ENCODE measurements at regions not wholly inside any gene's neighbourhood (a gene's known extent, or its start where the extent isn't known, plus 50 kb on each side); places are given as distances from the start of the nearest gene placed in this dataset.
"Not testable (repeated sequence)": the region's sequence is repeated elsewhere in the genome, so short reads cannot be mapped to it uniquely, and the experiment has no call there.

DNA sequence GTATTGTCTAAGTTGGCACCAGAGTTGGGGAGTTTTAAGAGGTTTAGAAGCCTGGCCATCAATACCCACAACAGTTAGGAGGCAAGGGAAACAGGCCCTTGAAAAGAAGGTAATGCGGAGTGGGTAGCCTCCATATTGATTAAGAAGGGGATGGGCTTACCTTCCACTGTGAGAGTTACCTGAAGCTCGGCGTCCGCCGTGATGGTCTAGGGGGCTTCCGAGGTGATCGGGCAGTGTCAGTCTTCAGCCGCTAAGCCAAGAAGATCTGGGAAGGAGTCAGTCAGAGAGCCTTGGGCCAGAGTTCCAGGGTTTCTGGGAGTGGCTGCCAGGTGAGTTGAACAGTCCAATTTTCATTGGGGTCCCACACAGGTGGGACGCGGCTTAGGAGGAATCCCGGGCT lies 1085.8 kb downstream of the PCDH9 start:
- TF ChIP-seq, protein P1, sequence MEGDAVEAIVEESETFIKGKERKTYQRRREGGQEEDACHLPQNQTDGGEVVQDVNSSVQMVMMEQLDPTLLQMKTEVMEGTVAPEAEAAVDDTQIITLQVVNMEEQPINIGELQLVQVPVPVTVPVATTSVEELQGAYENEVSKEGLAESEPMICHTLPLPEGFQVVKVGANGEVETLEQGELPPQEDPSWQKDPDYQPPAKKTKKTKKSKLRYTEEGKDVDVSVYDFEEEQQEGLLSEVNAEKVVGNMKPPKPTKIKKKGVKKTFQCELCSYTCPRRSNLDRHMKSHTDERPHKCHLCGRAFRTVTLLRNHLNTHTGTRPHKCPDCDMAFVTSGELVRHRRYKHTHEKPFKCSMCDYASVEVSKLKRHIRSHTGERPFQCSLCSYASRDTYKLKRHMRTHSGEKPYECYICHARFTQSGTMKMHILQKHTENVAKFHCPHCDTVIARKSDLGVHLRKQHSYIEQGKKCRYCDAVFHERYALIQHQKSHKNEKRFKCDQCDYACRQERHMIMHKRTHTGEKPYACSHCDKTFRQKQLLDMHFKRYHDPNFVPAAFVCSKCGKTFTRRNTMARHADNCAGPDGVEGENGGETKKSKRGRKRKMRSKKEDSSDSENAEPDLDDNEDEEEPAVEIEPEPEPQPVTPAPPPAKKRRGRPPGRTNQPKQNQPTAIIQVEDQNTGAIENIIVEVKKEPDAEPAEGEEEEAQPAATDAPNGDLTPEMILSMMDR (IDR thresholded peaks at IDR 0.05): not testable (repeated sequence)
- TF ChIP-seq POLR2A (IDR thresholded peaks at IDR 0.05): not testable (repeated sequence)

Data from prostate gland (tissue), 2 donors.